NCI-H146 (cell line): ENCODE measurements at regions not wholly inside any gene's neighbourhood (a gene's known extent, or its start where the extent isn't known, plus 50 kb on each side); places are given as distances from the start of the nearest gene placed in this dataset.
"Not testable (repeated sequence)": the region's sequence is repeated elsewhere in the genome, so short reads cannot be mapped to it uniquely, and the experiment has no call there.

Experiments used
- DNase-seq: peaks from one replicate; lab custom pipeline; 2025; lab: John Stamatoyannopoulos, UW

DNA sequence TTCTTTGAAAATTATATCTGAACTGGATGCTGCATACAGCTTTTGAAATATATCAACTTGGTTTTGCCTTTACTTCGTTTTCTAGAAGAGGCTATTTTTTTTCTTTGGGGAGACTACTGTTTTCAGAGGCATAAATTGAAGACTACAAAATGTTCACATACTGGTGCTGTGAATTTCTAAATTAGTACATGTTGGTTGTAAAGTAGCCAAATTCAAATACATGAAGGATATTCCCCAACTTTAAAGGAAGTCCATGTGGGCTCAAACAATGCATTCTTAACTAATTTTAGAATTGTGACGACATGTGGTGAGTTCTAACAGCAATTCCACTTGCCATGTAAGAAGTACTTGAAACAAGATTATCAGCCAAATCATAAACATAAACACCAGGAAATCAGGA, 295.7 kb downstream of the TUSC7 start:
- DNase-seq = no peak

DNA sequence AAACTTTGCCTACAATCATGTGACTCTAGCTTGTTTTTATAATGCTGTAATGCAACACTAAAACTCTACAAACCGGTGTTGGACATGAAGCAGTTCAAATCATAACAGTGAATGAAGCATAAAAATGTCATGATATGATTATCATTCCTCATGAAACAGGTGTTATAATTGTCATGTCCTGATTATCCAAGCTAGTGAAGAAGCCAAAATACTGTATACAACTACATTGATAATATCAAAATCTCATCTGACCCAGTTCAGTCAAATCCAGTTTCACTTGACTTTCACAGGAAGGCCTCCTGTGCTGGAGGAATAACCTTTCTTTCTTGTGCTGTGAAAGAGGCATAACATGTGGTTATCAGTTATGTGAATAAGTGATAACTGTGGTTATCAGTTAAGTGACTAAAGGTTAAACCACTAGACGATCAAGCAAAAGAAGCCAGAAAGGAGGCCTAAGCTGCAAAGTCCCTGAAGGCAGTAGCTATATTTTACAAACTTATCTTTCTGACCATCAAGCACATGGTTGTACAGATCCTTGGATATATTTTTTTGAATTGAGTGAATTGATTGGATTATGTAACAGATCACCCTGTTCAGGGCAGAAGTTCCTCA, 296.4 kb downstream of the TUSC7 start:
- DNase-seq = no peak

DNA sequence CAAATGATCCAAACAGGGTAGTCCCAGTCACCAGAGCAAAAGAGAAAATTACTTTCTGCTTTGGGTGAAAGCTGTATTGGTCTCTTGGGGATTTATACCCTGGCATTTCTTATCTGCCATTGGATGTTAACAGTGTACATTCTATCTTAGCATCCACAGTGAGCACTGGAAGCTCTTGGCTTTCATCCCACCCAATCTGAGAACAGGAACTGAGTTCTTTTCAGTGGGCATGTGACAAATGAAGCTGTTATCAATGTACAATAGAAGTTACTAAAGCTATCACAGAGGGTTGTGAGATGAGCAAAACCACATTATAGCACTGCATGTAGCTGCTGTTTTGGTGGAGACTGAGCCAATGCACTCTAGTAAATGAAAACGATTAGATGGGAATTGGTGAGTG, 300.7 kb downstream of the TUSC7 start:
- no peak for DNase-seq

DNA sequence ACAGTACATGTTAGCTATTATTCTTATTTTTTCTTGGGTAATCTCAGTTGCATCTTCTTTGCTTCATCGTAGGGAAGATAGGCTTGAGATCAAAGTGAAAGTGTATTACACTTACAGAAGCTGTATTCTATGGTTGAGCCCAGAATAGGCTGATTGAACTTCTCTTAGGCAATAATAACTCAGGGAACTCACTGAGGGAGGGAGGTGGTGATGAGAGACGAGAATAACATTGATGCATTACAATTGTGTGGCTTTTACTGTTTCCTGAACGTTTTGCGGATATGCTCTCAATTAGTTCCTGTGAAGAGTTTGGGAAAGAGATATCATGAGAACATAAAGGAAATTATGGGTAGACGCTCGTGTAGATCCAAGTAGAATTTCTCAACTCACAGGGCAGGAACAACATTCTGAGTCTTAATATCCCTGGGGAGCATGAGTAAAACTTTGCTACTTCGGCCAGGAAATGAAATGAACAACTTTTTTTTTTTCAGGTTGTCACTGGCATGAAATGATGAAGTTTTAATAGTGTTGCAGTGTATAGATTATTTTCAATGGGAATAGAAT, 302.2 kb downstream of the TUSC7 start:
- DNase-seq = no peak

DNA sequence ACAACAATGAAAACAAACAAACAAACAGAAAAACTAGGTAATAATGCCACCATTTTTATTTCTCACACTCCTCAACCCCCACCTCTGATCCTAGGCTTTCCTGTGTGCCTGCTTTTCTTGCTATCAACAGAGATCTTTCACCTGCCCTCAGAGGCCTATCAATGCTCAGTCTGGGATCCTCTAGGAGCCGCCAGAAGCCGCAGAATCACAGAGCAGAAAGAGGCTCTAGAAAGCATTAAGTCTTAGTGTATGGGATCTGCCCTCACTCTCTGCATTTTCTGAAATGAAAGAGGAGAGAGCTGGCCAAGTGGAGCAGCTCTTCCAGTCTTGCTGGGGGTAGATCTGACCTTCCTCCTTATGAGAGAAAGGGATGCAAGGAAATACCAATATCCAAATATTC, 306.8 kb downstream of the TUSC7 start:
- DNase-seq = peak; percentile 41

- DNase-seq = no peak
These were observed 307.7 kb downstream of the TUSC7 start for GRCh38 chr3:117017135-117017894.

DNA sequence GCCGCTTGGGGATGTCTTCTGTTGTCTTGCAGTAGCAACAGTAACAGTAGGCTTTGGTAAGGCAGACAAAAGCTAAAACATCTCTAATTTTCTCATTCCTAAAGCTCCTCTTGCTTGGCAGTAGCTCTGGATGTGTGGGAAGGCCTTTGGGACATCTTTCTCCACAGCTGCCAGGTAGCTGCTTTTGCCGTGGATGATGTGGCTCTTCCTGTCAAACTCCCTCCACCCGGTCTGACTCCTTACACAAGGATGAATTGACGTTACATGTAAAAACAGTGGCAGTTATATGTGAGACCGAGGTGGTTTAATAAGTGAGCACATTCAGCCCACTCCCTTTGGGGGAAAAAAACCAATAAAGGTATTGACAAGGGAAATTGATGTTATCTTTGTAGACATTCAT, 309.1 kb downstream of the TUSC7 start:
- peak; percentile 16 for DNase-seq

GRCh38 chr3:117019082-117019713, 309.6 kb downstream of the TUSC7 start:
- DNase-seq = peak; percentile 83

DNA sequence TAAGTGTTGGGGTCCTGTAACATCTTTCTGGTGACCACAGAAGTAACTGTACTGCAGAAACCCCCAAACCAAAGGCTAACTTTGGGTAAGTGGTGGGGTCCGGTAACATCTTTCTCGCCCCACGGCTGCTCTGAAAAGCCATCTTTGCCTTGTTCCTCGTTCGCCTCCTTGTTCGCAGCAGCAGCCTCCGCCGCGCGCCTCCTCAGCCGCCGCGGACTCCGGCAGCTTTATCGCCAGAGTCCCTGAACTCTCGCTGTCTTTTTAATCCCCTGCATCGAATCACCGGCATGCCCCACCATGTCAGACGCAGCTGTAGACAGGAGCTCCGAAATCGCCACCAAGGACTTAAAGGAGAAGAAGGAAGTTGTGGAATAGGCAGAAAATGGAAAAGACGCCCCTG, 316.8 kb downstream of the TUSC7 start:
- DNase-seq = no peak

- DNase-seq = no peak
These were observed 326.2 kb downstream of the TUSC7 start for GRCh38 chr3:117035745-117036144.

DNA sequence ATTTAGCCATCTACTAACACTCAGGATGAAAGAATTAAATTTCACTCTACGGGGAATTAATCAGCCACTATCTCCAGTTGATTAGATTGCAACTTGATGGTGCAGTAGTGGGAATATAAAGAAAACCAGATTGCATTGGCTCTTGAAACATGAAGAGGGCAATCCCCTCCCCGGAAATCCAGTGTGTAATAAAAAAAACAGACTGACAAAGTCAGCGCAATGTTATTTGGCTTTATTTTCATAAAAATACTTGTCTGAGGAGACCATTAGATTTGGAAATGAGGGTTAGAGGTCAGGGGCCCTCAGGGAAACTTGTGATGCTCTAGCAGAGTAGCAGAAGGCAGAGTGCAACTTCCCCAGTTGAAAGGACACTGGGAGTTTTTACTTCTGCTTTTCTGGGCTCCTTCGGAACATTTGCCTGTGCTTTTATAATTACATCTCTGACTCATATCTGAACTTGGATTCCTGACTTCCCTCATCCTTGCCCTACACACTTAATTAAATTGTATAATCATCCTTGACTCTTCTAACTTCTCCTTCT, 326.8 kb downstream of the TUSC7 start:
- no peak for DNase-seq

DNA sequence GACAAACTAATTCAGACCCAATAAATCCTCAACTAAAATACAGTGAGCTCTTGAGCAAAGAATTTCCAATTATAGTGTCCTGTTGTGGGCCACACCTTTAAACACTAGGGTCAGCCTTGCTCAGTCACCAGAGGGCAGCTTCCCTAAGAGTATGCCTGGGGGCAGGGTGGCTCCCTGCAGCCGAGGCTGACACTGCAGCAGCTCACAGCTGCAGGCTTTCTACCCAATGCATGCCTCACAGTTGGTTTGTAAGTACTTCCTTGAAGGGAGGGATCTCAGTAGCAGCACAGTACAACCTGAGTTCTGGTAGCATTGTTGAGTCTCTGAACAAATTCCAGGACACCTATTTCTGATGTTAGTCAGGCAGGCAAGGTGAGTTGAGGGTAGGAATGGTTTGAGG, 335.6 kb downstream of the TUSC7 start:
- DNase-seq = peak; percentile 80

DNA sequence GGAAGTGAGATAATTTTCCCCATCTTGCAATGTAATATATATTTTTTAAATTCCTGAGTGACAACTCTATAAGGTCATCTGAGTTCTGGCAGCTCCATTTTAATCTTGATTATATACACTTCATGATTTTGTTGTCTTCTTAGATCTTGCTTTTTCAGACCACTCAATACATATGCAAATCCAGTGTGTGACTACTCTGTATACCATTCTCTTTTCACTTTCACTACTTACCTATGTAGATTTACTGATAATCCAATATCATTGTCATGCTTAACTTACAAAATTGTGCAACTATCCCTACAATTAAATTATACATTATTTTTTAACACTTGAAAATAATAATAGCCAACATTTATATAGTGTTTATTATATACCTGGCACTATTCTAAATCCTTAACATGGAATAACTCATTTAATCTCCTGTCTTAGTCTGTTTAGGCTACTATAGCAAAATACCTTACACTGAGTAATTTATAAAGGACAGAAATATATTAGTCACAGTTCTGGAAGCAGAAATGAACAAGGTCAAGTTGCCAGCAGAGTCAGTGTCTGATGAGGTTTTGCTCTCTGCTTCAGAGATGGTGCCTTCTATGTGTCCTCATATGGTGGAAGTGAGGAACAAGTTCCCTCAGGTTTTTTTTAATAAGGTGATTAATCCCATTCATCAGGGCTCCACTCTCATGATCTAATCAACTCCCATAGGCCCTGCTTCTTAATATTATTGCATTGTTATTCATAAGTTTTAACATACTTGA, 338.5 kb downstream of the TUSC7 start:
- DNase-seq = no peak

DNA sequence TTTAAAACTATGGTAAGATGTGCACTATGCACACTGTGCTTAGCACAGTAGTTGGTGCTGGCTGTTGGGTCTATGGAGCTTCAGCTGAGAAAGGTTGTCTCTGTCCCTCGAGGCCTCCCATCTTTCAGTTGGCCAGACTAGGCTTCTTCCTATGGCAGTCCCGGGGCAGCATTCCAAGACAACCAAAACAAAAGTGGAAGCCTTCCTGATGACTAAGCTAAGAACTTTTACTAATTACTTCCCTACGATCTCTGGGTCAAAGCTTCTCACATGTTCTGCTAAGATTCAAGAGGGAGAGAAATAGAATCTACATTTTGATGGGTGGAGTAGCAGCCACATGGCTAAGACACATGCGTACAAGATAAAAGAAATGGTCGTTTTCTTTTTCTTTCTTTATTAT, 342.8 kb downstream of the TUSC7 start:
- no peak for DNase-seq

GRCh38 chr3:117054556-117054955, 345.0 kb downstream of the TUSC7 start:
- no peak for DNase-seq

DNA sequence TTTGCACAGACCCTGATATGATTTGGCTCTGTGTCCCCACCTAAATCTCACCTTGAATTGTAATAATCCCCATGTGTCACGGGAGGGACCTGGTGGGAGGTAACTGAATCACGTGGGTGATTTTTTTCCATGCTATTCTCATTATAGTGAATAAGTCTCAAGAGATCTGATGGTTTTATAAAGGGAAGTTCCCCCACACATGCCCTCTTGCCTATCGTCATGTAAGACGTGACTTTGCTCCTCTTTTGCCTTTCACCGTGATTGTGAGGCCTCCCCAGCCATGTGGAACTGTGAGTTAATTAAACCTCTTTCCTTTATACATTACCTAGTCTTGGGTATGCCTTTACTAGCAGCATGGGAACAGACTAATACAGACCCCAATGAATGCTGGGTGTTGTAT, 347.4 kb downstream of the TUSC7 start:
- not testable (repeated sequence) for DNase-seq

DNA sequence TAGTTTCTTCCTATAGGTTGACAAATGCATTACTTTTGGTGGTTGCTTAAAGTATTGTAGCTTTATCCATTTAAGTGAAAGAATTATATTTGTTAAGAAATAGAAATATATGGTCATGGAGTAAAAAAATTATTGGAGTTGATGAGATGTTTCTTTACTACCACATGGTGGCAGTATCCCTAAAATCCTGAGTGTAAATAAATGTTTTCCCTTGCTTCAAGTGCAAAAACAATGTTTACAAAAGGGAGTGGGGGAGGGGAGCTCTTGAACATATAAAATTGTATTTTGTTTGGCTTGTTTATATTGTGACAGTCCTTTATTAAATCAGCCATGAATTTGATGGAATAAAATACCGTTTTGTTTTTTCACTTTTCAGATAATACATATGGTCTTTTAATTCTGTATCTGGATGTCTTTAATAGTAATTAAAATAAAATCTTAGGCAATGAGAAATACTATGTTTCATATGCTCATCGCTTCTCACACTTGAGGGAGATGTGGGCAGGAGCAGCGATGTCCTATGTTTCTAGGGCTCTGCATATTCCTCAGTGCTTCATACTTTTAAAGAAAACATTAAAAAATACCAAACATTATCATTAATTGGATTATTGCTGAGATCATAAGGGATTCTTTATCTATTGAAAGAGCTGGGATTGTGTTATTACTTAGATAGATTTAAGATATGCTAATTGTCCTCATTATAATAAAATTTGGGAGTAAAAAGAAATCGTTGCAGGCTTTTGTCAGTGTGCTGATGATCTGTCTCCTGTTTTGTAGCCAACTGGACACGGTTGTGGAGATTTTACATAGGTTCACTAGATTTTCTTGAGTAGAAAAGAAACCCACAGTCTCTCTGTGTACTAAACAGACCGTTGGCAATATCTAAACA, 349.7 kb downstream of the TUSC7 start:
- peak; percentile 69 for DNase-seq

GRCh38 chr3:117059956-117060270, 350.3 kb downstream of the TUSC7 start:
- DNase-seq = no peak

DNA sequence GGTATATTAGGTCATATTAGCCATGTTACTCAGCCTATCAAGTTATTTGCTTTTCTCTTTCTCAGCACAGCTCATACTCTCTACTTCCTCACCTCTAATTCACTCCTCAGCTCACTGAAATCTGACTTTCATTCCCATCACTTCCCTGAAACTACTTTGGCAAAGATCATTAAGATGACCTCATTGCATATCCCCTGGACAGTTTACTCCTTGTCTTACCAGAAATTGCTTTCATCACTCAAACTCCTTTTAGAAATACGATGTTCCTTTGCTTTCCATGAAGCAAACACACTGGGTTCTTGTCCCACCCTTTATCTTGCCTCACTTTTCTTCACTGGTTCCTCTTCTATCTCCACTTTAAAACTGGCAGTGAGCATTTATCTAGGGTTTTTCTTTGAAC, 354.4 kb downstream of the TUSC7 start:
- DNase-seq = no peak

DNA sequence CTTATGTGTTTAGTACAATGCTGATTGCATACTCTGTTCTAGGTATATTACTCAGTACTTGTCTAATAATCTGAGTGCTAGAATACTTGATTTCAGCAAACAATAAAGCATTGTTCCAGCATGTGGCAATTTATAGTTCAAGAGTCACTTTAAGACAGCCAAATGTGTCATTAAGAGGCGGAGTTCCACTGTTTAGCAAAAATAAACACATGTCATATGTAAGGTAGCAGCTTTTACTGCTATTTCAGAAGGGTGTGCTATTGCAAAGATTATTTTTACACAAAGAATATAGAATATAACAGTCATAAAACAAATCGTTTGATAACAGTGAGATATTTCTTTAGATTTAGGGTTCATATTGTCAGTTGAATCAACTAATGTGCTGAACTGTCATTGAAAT, 358.7 kb downstream of the TUSC7 start:
- DNase-seq = no peak

DNA sequence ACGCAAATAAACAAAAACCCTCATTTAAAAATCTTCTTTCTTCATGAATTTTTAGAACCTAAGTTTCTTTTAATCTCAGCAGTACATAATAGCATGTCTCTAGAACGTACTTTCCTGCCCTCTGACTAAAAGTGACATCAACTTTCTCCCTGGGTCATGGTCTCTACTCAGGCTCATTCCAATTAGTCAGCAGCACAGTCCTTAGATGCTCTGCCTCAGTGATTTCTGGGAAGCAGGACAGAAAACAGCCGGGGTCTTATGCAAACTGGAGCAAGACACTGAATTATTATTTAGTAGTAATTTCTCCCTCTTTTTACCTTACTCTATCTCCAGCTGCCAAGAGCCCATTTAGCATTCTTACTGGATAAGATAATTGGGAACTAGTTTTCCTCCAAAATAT, 365.2 kb downstream of the TUSC7 start:
- no peak for DNase-seq
